ENCODE measurements at regions not wholly inside any gene's neighbourhood (a gene's known extent, or its start where the extent isn't known, plus 50 kb on each side); places are given as distances from the start of the nearest gene placed in this dataset.

- TF ChIP-seq CTCF (IDR thresholded peaks at IDR 0.05; ENCODE audit: control extremely low read depth, extremely low read depth), result no peak
- Histone ChIP-seq H3K4me1 (ENCODE audit: control insufficient read depth in 5 of 5, insufficient read depth in 5 of 5, low read length in 5 of 5) (peaks cover 0 to 2% (median 0%) of the 10 kb centered on the region in 5 donors), H3K4me3 (no peak overlapping the region), H3K27me3 (ENCODE audit: control insufficient read depth in 3 of 3, insufficient read depth in 3 of 3, low read length in 2 of 3) (peaks cover 0 to 2% (median 0%) of the 10 kb centered on the region in 3 donors), H3K9ac (ENCODE audit: insufficient read depth in 1 of 2, low read length in 2 of 2) (no peak overlapping the region), H3K9me3 (ENCODE audit: control insufficient read depth in 4 of 4, insufficient read depth in 3 of 4, low read length in 3 of 4) (no peaks in the 10 kb centered on the region), H3K36me3 (ENCODE audit: control insufficient read depth in 4 of 4, insufficient read depth in 4 of 4, low read length in 4 of 4) (no peaks in the 10 kb centered on the region), H3K27ac (ENCODE audit: low read depth in 1 of 2, low read length in 1 of 2) (no peak overlapping the region)
- ATAC-seq (ENCODE audit: insufficient read depth, low FRiP score) (no peak), DNase-seq (no peak)
- 74 to 86% methylated on average over 3 of the region's 3 CpGs for WGBS, 2 donors
These were observed 413.4 kb downstream of the MN1 start for GRCh38 chr22:27388090-27388600.

GRCh38 chr22:27389727-27390075 is 411.9 kb downstream of the MN1 start:
- Histone ChIP-seq H3K4me1 (ENCODE audit: control insufficient read depth in 5 of 5, insufficient read depth in 5 of 5, low read length in 5 of 5) (peaks cover 0 to 2% (median 0%) of the 10 kb centered on the region in 5 donors), H3K36me3 (ENCODE audit: control insufficient read depth in 4 of 4, insufficient read depth in 4 of 4, low read length in 4 of 4) (no peaks in the 10 kb centered on the region), H3K27ac (ENCODE audit: low read depth in 1 of 2, low read length in 1 of 2) (no peak overlapping the region), H3K27me3 (ENCODE audit: control insufficient read depth in 3 of 3, insufficient read depth in 3 of 3, low read length in 2 of 3) (peaks cover 0 to 2% (median 0%) of the 10 kb centered on the region in 3 donors), H3K4me3 (no peak overlapping the region), H3K9ac (ENCODE audit: insufficient read depth in 1 of 2, low read length in 2 of 2) (no peak overlapping the region), H3K9me3 (ENCODE audit: control insufficient read depth in 4 of 4, insufficient read depth in 3 of 4, low read length in 3 of 4) (peaks cover 0 to 1% (median 0%) of the 10 kb centered on the region in 4 donors)
- ATAC-seq (ENCODE audit: insufficient read depth, low FRiP score), result no peak
- TF ChIP-seq CTCF (IDR thresholded peaks at IDR 0.05; ENCODE audit: control extremely low read depth, extremely low read depth), result no peak
- 89 to 90% methylated on average over 2 of the region's 2 CpGs for WGBS, 2 donors
- DNase-seq, result no peak

DNA sequence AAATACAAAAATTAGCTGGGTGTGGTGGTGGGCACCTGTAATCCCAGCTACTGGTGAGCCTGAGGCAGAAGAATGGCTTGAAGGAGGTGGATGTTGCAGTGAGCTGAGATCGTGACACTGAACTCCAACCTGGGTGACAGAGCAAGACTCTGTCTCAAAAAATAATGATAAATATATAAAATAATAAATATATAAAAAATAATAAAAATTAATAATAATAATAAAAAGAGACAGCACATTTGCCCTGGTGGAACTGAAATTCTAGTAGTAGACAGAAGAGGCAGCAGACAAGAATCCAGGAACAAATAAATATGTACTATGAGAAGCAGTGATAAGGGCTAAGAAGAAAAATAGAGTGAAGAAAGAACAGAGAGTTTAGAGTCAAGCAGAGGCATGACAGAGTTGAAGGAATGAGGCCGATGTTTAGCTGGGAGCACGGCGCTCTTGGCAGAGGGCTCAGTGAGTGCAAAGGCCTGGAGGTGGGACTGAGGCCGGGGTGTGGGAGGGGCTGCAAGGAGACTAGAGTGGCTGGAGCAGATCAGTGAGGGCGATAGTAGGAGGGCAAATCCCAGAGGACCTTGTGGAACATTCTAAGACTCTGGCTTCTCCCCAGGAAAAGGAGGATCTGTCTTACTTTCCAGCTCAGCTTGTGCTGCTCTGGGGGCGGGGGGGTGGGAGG is 410.3 kb downstream of the MN1 start:
- TF ChIP-seq CTCF (IDR thresholded peaks at IDR 0.05; ENCODE audit: control extremely low read depth, extremely low read depth), result no peak
- no peaks in the 10 kb centered on the region for H3K36me3 ChIP-seq (ENCODE audit: control insufficient read depth in 4 of 4, insufficient read depth in 4 of 4, low read length in 4 of 4)
- peak; percentile 43 to 73 (median 56) for DNase-seq
- peaks cover 0 to 2% (median 0%) of the 10 kb centered on the region in 5 donors for H3K4me1 ChIP-seq (ENCODE audit: control insufficient read depth in 5 of 5, insufficient read depth in 5 of 5, low read length in 5 of 5)
- H3K4me3 ChIP-seq, result no peak overlapping the region
- H3K9ac ChIP-seq (ENCODE audit: insufficient read depth in 1 of 2, low read length in 2 of 2), result no peak overlapping the region
- no peak for ATAC-seq (ENCODE audit: insufficient read depth, low FRiP score)
- peaks cover 0 to 1% (median 0%) of the 10 kb centered on the region in 4 donors for H3K9me3 ChIP-seq (ENCODE audit: control insufficient read depth in 4 of 4, insufficient read depth in 3 of 4, low read length in 3 of 4)
- H3K27ac ChIP-seq (ENCODE audit: low read depth in 1 of 2, low read length in 1 of 2), result no peak overlapping the region
- peaks cover 0 to 5% (median 0%) of the 10 kb centered on the region in 3 donors for H3K27me3 ChIP-seq (ENCODE audit: control insufficient read depth in 3 of 3, insufficient read depth in 3 of 3, low read length in 2 of 3)
- 55 to 75% methylated on average over 7 of the region's 7 CpGs for WGBS, 2 donors

Data from lung (tissue), 11 donors.